Mucosa of descending colon (tissue), 3 donors: ENCODE measurements at regions not wholly inside any gene's neighbourhood (a gene's known extent, or its start where the extent isn't known, plus 50 kb on each side); places are given as distances from the start of the nearest gene placed in this dataset.

Experiments
- ATAC-seq: fragments of 200-7000 bp; cut with Tn5 transposase; one replicate; pipeline ENCODE4 v1.9.1; 2020; ENCODE audit warnings: mild to moderate bottlenecking, moderate library complexity
- DNase-seq, 3 donors: peaks; one replicate each; pipeline ENCODE4 v3.0.0-alpha.2; 2020
- H3K36me3 ChIP-seq: fragments of 200-600 bp; one replicate; pipeline ENCODE4 v1.8.0; 2021; ENCODE audit warnings: low read depth, mild to moderate bottlenecking
- H3K4me1 ChIP-seq: fragments of 200-600 bp; one replicate; pipeline ENCODE4 v1.8.0; 2021; ENCODE audit warnings: low read depth, mild to moderate bottlenecking
- H3K4me3 ChIP-seq: fragments of 200-600 bp; one replicate; pipeline ENCODE4 v1.8.0; 2021; ENCODE audit warnings: mild to moderate bottlenecking
- H3K9me3 ChIP-seq: fragments of 200-600 bp; one replicate; pipeline ENCODE4 v1.8.0; 2021; ENCODE audit warnings: mild to moderate bottlenecking
- intact Hi-C, 2 donors: fragments of 100-400 bp; cut with DNase I in 1 of 2; cut with micrococcal nuclease in 1 of 2; formaldehyde crosslinking; loops; one replicate each; pipeline versions ENCODE4 v1.11.0 to v1.11.1; 2022; cut with DNase I, micrococcal nuclease
- TF ChIP-seq, protein P1 (sequence below): fragments of 200-600 bp; IDR thresholded peaks from one replicate; pipeline ENCODE4 v1.8.0; 2022; ENCODE audit warnings: antibody characterized with exemption, mild to moderate bottlenecking
- donor health status: DM: no; HTN: no; CAD: no; lungs with moderate emphysema.
- donor health status: DM: no; HTN: no; CAD: no.
- donor health status: DM: no; HTN: yes; CAD: no.

- intact Hi-C loops: no loop called here
- Histone ChIP-seq H3K9me3 (peaks cover 7% of the 10 kb centered on the region), H3K4me3 (no peak overlapping the region), H3K4me1 (no peaks in the 10 kb centered on the region), H3K36me3 (no peaks in the 10 kb centered on the region)
- DNase-seq: no peak
- no peak for ATAC-seq
- TF ChIP-seq, protein P1, sequence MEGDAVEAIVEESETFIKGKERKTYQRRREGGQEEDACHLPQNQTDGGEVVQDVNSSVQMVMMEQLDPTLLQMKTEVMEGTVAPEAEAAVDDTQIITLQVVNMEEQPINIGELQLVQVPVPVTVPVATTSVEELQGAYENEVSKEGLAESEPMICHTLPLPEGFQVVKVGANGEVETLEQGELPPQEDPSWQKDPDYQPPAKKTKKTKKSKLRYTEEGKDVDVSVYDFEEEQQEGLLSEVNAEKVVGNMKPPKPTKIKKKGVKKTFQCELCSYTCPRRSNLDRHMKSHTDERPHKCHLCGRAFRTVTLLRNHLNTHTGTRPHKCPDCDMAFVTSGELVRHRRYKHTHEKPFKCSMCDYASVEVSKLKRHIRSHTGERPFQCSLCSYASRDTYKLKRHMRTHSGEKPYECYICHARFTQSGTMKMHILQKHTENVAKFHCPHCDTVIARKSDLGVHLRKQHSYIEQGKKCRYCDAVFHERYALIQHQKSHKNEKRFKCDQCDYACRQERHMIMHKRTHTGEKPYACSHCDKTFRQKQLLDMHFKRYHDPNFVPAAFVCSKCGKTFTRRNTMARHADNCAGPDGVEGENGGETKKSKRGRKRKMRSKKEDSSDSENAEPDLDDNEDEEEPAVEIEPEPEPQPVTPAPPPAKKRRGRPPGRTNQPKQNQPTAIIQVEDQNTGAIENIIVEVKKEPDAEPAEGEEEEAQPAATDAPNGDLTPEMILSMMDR: no peak
Measured at GRCh38 chr5:166262395-166262794, 2029.0 kb upstream of the WWC1 start.

DNA sequence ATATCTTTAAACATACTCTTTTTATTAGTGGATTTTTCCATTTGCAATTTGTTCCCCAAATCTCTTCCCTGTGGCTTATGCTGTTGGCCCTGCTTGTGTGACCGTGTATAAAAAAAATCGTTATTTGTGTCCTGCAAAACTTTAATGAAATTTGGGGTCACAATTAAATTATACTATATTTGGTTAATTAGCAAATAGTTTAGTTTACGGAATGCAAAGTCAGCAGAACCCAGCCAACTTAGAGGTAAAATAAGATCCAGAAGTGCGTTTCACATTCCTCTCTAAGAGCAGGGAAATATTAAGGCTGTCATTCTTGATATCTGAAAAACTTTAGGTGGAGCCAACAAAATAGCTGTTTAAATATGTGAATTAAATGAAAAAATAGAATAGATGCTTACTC lies 2023.5 kb upstream of the WWC1 start:
- intact Hi-C loops: no loop called here
- DNase-seq (no peak), ATAC-seq (no peak)
- H3K9me3 ChIP-seq: peaks cover 5% of the 10 kb centered on the region
- no peak overlapping the region for H3K4me3 ChIP-seq
- TF ChIP-seq, protein P1: no peak
- H3K36me3 ChIP-seq: no peaks in the 10 kb centered on the region
- H3K4me1 ChIP-seq: no peaks in the 10 kb centered on the region

- DNase-seq: no peak
- TF ChIP-seq, protein P1: no peak
Measured at GRCh38 chr5:166270712-166271111, 2020.7 kb upstream of the WWC1 start.

GRCh38 chr5:166276006-166276405 lies 2015.4 kb upstream of the WWC1 start:
- intact Hi-C loops: no loop called here
- Histone ChIP-seq H3K4me3 (no peak overlapping the region), H3K36me3 (no peaks in the 10 kb centered on the region), H3K4me1 (no peaks in the 10 kb centered on the region), H3K9me3 (peaks cover 17% of the 10 kb centered on the region)
- ATAC-seq (no peak), DNase-seq (no peak)
- TF ChIP-seq, protein P1: no peak

More at GRCh38 chr5:166270712-166271111, 2020.7 kb upstream of the WWC1 start:
- no peaks in the 10 kb centered on the region for H3K4me1 ChIP-seq
- H3K4me3 ChIP-seq: no peak overlapping the region
- ATAC-seq: no peak
- no peaks in the 10 kb centered on the region for H3K36me3 ChIP-seq
- peaks cover 14% of the 10 kb centered on the region for H3K9me3 ChIP-seq
- intact Hi-C loops: no loop called here

DNA sequence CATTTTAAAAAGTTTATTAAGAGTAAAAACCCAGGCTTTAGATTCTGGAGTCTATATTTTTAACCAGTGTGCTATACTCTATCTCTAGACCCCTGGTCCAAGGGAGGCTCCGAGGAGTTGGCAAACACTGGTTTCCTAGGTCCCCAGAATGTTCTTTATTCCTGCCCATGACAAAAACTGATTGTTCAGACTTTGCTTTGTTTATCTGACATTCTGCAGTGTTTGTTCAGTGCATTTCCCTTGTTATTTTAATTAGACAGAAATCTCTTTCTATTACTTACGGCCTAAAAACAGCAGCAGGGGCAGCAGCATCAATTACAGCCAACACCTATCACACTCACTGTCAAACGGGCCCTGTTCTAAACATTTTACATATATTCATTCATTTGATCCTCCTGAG lies 2011.6 kb upstream of the WWC1 start:
- TF ChIP-seq, protein P1: no peak
- Histone ChIP-seq H3K4me3 (no peak overlapping the region), H3K36me3 (no peaks in the 10 kb centered on the region), H3K9me3 (peaks cover 18% of the 10 kb centered on the region), H3K4me1 (no peaks in the 10 kb centered on the region)
- DNase-seq: no peak
- ATAC-seq: no peak
- intact Hi-C loops: no loop called here

- H3K4me3 ChIP-seq: no peak overlapping the region
Measured at GRCh38 chr5:166281433-166281832, 2010.0 kb upstream of the WWC1 start.

More at GRCh38 chr5:166281433-166281832, 2010.0 kb upstream of the WWC1 start:
- ATAC-seq (no peak), DNase-seq (no peak)
- TF ChIP-seq, protein P1: no peak
- H3K4me1 ChIP-seq: no peaks in the 10 kb centered on the region
- peaks cover 13% of the 10 kb centered on the region for H3K9me3 ChIP-seq
- H3K36me3 ChIP-seq: no peaks in the 10 kb centered on the region
- intact Hi-C loops: no loop called here
